ENCODE measurements at regions not wholly inside any gene's neighbourhood (a gene's known extent, or its start where the extent isn't known, plus 50 kb on each side); places are given as distances from the start of the nearest gene placed in this dataset.

- H3K9me3 ChIP-seq (ENCODE audit: control insufficient read depth in 3 of 3, low read length in 3 of 3) = no peaks in the 10 kb centered on the region
- H3K36me3 ChIP-seq (ENCODE audit: control insufficient read depth in 3 of 3, insufficient read depth in 3 of 3, low read length in 3 of 3) = no peaks in the 10 kb centered on the region
- H3K9ac ChIP-seq (ENCODE audit: low read depth in 1 of 3, low read length in 3 of 3) = no peak overlapping the region
- H3K4me3 ChIP-seq (ENCODE audit: low read length in 3 of 3) = no peak overlapping the region
- H3K4me1 ChIP-seq (ENCODE audit: control insufficient read depth in 3 of 3, insufficient read depth in 3 of 3, low read length in 3 of 3) = peaks cover 0 to 19% (median 5%) of the 10 kb centered on the region in 3 donors
- no peak overlapping the region for H3K27ac ChIP-seq (ENCODE audit: low read depth, low read length)
- no peaks in the 10 kb centered on the region for H3K27me3 ChIP-seq (ENCODE audit: control insufficient read depth in 3 of 3, insufficient read depth in 3 of 3, low read length in 3 of 3)
These were observed 260.6 kb upstream of the TNP1 start for GRCh38 chr2:217120429-217120828.

DNA sequence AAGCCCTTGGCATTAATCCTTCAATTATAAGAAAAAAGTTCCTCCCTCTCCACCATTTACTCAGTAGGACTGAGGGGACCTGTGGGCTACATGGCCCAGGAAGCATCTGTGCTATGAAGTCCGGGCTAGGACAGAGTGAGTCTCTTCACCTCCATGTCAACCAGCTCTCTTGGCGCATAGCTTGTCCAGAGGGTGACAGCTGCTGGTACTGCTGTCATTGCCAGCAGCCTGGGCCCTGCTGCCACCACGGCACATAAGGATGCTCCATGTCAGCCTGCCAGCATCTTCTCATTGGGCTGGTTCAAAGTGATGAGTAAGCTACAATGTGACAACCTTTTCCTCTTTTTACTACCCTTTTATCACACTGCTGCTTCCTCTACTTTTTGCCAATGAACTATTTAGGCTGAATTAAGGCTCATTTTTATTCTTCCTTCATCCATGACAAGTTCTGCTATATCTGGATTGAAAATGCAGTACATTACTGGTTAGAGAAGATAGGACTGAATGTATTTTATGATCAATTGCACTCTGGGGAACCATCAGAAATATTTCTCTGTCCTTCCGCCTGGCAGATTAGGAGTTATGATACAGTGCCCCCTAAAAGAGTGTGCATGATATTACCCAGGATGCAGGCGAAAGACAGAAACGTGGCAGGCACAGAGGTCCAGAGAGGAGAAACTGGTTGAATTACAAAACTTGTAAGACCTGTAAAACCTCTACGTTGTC, 258.9 kb upstream of the TNP1 start:
- Histone ChIP-seq H3K9me3 (ENCODE audit: control insufficient read depth in 3 of 3, low read length in 3 of 3) (no peaks in the 10 kb centered on the region), H3K27me3 (ENCODE audit: control insufficient read depth in 3 of 3, insufficient read depth in 3 of 3, low read length in 3 of 3) (no peaks in the 10 kb centered on the region), H3K4me3 (ENCODE audit: low read length in 3 of 3) (no peak overlapping the region), H3K4me1 (ENCODE audit: control insufficient read depth in 3 of 3, insufficient read depth in 3 of 3, low read length in 3 of 3) (peaks cover 0 to 8% (median 0%) of the 10 kb centered on the region in 3 donors), H3K9ac (ENCODE audit: low read depth in 1 of 3, low read length in 3 of 3) (no peak overlapping the region), H3K36me3 (ENCODE audit: control insufficient read depth in 3 of 3, insufficient read depth in 3 of 3, low read length in 3 of 3) (no peaks in the 10 kb centered on the region), H3K27ac (ENCODE audit: low read depth, low read length) (no peak overlapping the region)

GRCh38 chr2:217117523-217117922, 257.7 kb upstream of the TNP1 start:
- no peak overlapping the region for H3K27ac ChIP-seq (ENCODE audit: low read depth, low read length)
- no peak overlapping the region for H3K4me3 ChIP-seq (ENCODE audit: low read length in 3 of 3)
- no peaks in the 10 kb centered on the region for H3K36me3 ChIP-seq (ENCODE audit: control insufficient read depth in 3 of 3, insufficient read depth in 3 of 3, low read length in 3 of 3)
- peaks cover 0 to 8% (median 0%) of the 10 kb centered on the region in 3 donors for H3K4me1 ChIP-seq (ENCODE audit: control insufficient read depth in 3 of 3, insufficient read depth in 3 of 3, low read length in 3 of 3)
- H3K27me3 ChIP-seq (ENCODE audit: control insufficient read depth in 3 of 3, insufficient read depth in 3 of 3, low read length in 3 of 3) = no peaks in the 10 kb centered on the region
- H3K9me3 ChIP-seq (ENCODE audit: control insufficient read depth in 3 of 3, low read length in 3 of 3) = no peaks in the 10 kb centered on the region
- no peak overlapping the region for H3K9ac ChIP-seq (ENCODE audit: low read depth in 1 of 3, low read length in 3 of 3)

DNA sequence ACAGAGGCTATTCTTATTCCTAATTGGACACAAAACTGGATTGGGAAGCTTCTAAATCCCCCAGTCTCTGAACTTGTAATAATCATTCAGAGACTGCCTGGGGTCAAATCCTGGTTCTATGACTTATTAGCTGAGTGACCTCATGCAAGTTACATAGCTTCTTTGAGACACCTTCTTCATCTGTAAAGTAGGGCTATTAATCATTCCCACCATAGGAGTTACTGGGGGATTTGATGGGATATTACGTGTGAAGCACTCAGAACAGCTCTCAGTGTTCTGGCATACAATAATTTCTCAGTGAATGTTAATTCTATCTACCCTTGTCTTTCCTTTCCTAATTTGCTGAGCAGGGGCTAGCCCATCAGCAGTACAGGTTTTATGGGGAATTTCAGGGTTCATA, 256.7 kb upstream of the TNP1 start:
- Histone ChIP-seq H3K36me3 (ENCODE audit: control insufficient read depth in 3 of 3, insufficient read depth in 3 of 3, low read length in 3 of 3) (no peaks in the 10 kb centered on the region), H3K27ac (ENCODE audit: low read depth, low read length) (no peak overlapping the region), H3K27me3 (ENCODE audit: control insufficient read depth in 3 of 3, insufficient read depth in 3 of 3, low read length in 3 of 3) (no peaks in the 10 kb centered on the region), H3K4me1 (ENCODE audit: control insufficient read depth in 3 of 3, insufficient read depth in 3 of 3, low read length in 3 of 3) (peaks cover 0 to 8% (median 0%) of the 10 kb centered on the region in 3 donors), H3K9ac (ENCODE audit: low read depth in 1 of 3, low read length in 3 of 3) (no peak overlapping the region), H3K9me3 (ENCODE audit: control insufficient read depth in 3 of 3, low read length in 3 of 3) (no peaks in the 10 kb centered on the region), H3K4me3 (ENCODE audit: low read length in 3 of 3) (no peak overlapping the region)

DNA sequence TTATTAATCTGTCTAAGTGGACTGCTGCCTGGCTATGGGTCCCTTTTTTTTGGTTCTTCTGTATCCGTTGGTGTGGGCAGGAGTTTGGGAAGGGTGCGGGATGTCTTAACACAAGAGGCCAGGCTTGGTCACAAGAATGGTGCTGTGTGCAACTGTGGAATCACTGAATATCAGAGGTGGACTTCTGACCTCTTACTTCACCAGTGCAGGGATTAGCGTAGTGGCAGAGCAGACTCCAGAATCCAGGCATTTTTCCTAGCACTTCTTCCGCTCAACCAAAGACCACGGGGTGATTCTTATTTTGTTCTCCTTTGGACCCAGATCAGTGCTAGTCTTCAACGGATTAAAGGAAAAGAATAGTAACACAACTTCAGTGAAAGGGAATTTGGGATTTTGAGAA, 254.3 kb upstream of the TNP1 start:
- H3K27ac ChIP-seq (ENCODE audit: low read depth, low read length) = no peak overlapping the region
- H3K4me1 ChIP-seq (ENCODE audit: control insufficient read depth in 3 of 3, insufficient read depth in 3 of 3, low read length in 3 of 3) = peaks cover 0 to 8% (median 0%) of the 10 kb centered on the region in 3 donors
- H3K9me3 ChIP-seq (ENCODE audit: control insufficient read depth in 3 of 3, low read length in 3 of 3) = no peaks in the 10 kb centered on the region
- H3K9ac ChIP-seq (ENCODE audit: low read depth in 1 of 3, low read length in 3 of 3) = no peak overlapping the region
- H3K4me3 ChIP-seq (ENCODE audit: low read length in 3 of 3) = no peak overlapping the region
- no peaks in the 10 kb centered on the region for H3K27me3 ChIP-seq (ENCODE audit: control insufficient read depth in 3 of 3, insufficient read depth in 3 of 3, low read length in 3 of 3)
- H3K36me3 ChIP-seq (ENCODE audit: control insufficient read depth in 3 of 3, insufficient read depth in 3 of 3, low read length in 3 of 3) = no peaks in the 10 kb centered on the region

DNA sequence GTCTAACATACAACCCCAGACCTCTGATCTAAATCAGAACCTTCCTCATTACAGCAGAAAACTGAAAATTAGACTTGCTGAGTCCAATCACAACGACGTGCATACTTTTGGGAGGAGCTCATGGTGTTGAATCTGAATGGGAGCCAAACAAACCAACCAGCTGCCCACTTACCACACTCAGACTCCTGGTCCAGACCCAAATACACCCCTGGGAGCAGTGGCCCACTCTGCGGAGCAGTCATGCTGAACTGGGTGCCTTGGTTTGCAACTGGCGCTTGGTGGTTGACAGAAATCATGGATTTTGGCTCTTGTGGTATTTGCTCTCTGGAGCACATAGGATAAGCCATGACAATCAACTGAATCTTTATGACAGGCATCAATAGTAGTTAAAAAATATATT, 253.6 kb upstream of the TNP1 start:
- no peak overlapping the region for H3K9ac ChIP-seq (ENCODE audit: low read depth in 1 of 3, low read length in 3 of 3)
- peaks cover 0 to 8% (median 0%) of the 10 kb centered on the region in 3 donors for H3K4me1 ChIP-seq (ENCODE audit: control insufficient read depth in 3 of 3, insufficient read depth in 3 of 3, low read length in 3 of 3)
- H3K27me3 ChIP-seq (ENCODE audit: control insufficient read depth in 3 of 3, insufficient read depth in 3 of 3, low read length in 3 of 3) = no peaks in the 10 kb centered on the region
- H3K27ac ChIP-seq (ENCODE audit: low read depth, low read length) = no peak overlapping the region
- no peak overlapping the region for H3K4me3 ChIP-seq (ENCODE audit: low read length in 3 of 3)
- no peaks in the 10 kb centered on the region for H3K36me3 ChIP-seq (ENCODE audit: control insufficient read depth in 3 of 3, insufficient read depth in 3 of 3, low read length in 3 of 3)
- no peaks in the 10 kb centered on the region for H3K9me3 ChIP-seq (ENCODE audit: control insufficient read depth in 3 of 3, low read length in 3 of 3)

GRCh38 chr2:217110550-217110949, 250.7 kb upstream of the TNP1 start:
- no peak overlapping the region for H3K9ac ChIP-seq (ENCODE audit: low read depth in 1 of 3, low read length in 3 of 3)
- H3K27me3 ChIP-seq (ENCODE audit: control insufficient read depth in 3 of 3, insufficient read depth in 3 of 3, low read length in 3 of 3) = no peaks in the 10 kb centered on the region
- H3K4me1 ChIP-seq (ENCODE audit: control insufficient read depth in 3 of 3, insufficient read depth in 3 of 3, low read length in 3 of 3) = peaks cover 0 to 19% (median 5%) of the 10 kb centered on the region in 3 donors
- H3K4me3 ChIP-seq (ENCODE audit: low read length in 3 of 3) = no peak overlapping the region
- no peak overlapping the region for H3K27ac ChIP-seq (ENCODE audit: low read depth, low read length)
- H3K9me3 ChIP-seq (ENCODE audit: control insufficient read depth in 3 of 3, low read length in 3 of 3) = no peaks in the 10 kb centered on the region
- no peaks in the 10 kb centered on the region for H3K36me3 ChIP-seq (ENCODE audit: control insufficient read depth in 3 of 3, insufficient read depth in 3 of 3, low read length in 3 of 3)

GRCh38 chr2:217108575-217109027, 248.7 kb upstream of the TNP1 start:
- H3K4me3 ChIP-seq (ENCODE audit: low read length in 3 of 3) = no peak overlapping the region
- H3K9ac ChIP-seq (ENCODE audit: low read depth in 1 of 3, low read length in 3 of 3) = no peak overlapping the region
- H3K4me1 ChIP-seq (ENCODE audit: control insufficient read depth in 3 of 3, insufficient read depth in 3 of 3, low read length in 3 of 3) = peaks cover 0 to 21% (median 5%) of the 10 kb centered on the region in 3 donors
- no peaks in the 10 kb centered on the region for H3K36me3 ChIP-seq (ENCODE audit: control insufficient read depth in 3 of 3, insufficient read depth in 3 of 3, low read length in 3 of 3)
- no peaks in the 10 kb centered on the region for H3K9me3 ChIP-seq (ENCODE audit: control insufficient read depth in 3 of 3, low read length in 3 of 3)
- no peaks in the 10 kb centered on the region for H3K27me3 ChIP-seq (ENCODE audit: control insufficient read depth in 3 of 3, insufficient read depth in 3 of 3, low read length in 3 of 3)
- no peak overlapping the region for H3K27ac ChIP-seq (ENCODE audit: low read depth, low read length)

DNA sequence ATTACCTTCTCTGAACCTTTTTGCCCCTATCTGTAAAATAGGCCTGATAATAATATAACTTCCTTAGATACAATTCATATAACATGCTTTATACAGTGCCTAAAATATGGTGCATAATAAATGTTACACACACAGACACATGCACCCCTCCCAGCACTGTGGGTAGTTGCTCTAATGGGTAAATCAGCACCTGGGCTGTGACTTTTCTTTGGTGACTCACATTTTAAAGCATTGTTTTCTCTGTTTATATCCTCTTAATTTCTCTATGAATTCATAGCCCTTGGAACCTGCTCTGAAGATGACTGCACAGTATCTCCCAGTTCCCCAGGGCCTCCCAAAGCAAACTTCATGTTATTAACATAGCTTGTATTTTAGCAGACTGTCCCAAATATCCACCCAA, 248.2 kb upstream of the TNP1 start:
- no peaks in the 10 kb centered on the region for H3K36me3 ChIP-seq (ENCODE audit: control insufficient read depth in 3 of 3, insufficient read depth in 3 of 3, low read length in 3 of 3)
- H3K9ac ChIP-seq (ENCODE audit: low read depth in 1 of 3, low read length in 3 of 3) = no peak overlapping the region
- H3K9me3 ChIP-seq (ENCODE audit: control insufficient read depth in 3 of 3, low read length in 3 of 3) = no peaks in the 10 kb centered on the region
- H3K4me1 ChIP-seq (ENCODE audit: control insufficient read depth in 3 of 3, insufficient read depth in 3 of 3, low read length in 3 of 3) = peaks cover 0 to 21% (median 5%) of the 10 kb centered on the region in 3 donors
- H3K27me3 ChIP-seq (ENCODE audit: control insufficient read depth in 3 of 3, insufficient read depth in 3 of 3, low read length in 3 of 3) = no peaks in the 10 kb centered on the region
- no peak overlapping the region for H3K27ac ChIP-seq (ENCODE audit: low read depth, low read length)
- no peak overlapping the region for H3K4me3 ChIP-seq (ENCODE audit: low read length in 3 of 3)

DNA sequence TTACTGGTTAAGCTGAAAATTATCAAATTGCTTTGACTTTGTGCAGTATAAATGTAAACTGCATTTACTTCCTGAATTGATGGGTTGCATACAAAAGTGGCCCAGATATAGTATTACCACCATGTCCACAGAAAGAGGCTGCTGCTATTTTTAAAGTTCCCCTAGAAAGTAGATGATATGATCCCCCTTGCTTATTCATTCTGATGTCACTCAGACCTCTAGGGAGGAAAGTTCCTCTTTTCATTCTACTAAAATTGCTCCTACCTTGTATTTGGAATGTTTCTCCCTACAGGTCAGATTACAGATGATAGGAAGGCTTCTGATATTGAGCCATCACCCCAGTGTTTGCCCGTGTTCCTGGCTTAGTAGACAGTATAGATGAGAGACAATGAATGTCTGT, 247.6 kb upstream of the TNP1 start:
- Histone ChIP-seq H3K9ac (ENCODE audit: low read depth in 1 of 3, low read length in 3 of 3) (no peak overlapping the region), H3K36me3 (ENCODE audit: control insufficient read depth in 3 of 3, insufficient read depth in 3 of 3, low read length in 3 of 3) (no peaks in the 10 kb centered on the region), H3K9me3 (ENCODE audit: control insufficient read depth in 3 of 3, low read length in 3 of 3) (no peaks in the 10 kb centered on the region), H3K4me1 (ENCODE audit: control insufficient read depth in 3 of 3, insufficient read depth in 3 of 3, low read length in 3 of 3) (peaks cover 0 to 21% (median 5%) of the 10 kb centered on the region in 3 donors), H3K27me3 (ENCODE audit: control insufficient read depth in 3 of 3, insufficient read depth in 3 of 3, low read length in 3 of 3) (no peaks in the 10 kb centered on the region), H3K27ac (ENCODE audit: low read depth, low read length) (no peak overlapping the region), H3K4me3 (ENCODE audit: low read length in 3 of 3) (no peak overlapping the region)
